ENCODE measurements at regions not wholly inside any gene's neighbourhood (a gene's known extent, or its start where the extent isn't known, plus 50 kb on each side); places are given as distances from the start of the nearest gene placed in this dataset.
"Not testable (repeated sequence)": the region's sequence is repeated elsewhere in the genome, so short reads cannot be mapped to it uniquely, and the experiment has no call there.

DNA sequence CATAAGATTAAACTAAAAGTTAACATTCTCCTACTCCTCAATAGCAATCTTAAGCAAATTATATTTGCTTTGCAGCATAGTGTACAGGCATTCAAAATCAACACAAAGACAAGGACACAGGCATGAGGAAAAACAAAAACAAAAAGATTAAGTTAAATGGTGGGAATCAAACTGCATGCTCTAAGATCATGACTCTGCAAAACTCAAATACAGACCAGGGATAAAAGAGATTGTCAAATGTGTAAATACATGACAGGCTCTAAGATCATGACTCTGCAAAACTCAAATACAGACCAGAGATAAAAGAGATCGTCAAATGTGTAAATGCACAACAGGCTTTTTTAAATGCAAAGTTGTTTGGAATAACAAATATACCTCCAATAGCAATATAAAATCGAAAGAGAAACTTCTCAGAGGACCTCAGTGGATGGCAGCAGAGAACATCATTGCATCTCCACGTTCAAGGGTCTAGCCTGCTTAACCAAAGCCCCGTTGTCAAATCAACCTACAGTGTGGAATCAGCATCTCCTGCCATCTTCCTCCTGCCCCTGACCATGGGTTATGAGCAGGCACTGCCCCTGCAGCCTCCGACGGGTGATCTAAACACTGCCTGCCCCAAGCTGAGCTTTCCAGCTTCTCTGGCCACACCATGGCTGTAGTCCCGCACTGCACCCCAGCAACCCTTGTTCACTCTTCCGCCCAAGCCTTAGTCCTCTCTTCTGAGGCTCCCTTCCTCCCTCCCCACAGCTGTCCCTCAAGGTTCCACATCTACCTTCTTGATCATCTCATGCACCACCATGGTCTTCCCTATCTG, 446.1 kb downstream of the SOX9 start:
- DNase-seq: no peak

DNA sequence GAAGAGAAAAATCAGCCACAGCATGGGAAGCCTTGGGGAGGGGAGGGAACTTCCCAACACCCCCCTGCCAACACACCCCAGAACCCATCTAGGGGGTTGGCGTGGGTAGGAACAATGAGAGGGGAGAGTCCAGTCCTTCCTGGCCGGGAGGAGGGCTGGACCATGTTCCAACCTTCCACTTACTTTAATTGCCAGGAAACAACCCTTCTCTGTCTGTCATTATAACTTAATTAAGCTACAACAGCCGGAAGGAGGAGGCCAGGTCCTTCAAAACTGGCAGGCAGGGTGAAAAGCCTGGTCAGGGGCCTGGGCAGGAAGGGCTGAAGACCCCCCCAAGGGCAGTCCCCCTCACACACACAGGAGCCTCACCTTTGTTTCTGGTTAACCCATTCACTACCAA, 447.0 kb downstream of the SOX9 start:
- DNase-seq: no peak

- DNase-seq: no peak
Observed at GRCh38 chr17:72569148-72569946, 448.5 kb downstream of the SOX9 start.

DNA sequence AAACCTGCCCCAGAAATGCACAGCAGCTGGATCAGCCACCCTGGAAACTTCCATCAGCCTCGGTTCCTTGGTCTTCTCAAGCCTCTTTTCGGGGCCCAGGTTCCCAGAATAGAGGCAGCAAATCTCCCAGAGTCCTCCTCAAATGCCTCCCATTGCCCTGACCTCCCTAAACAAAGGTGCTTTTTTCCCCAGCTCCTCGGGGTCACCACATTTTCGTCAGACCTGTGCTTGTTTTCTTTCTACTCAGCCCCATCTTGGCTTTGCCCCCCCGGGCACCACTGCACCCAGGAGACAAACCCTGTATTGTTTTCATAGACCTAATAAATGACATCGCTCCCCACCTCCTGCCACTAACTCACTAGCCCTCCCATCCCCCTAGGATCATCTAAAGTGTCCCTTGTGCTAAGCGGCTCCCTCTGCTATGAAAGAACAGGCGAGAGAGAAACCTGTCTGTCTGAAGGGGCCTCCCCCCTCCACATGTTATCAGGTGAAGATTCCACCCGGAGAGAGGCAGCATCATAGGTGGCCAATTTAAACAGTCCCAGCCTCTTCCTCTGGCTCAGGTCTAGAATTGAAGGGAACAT, 451.1 kb downstream of the SOX9 start:
- no peak for DNase-seq

- DNase-seq: no peak
Observed at GRCh38 chr17:72572604-72573491, 452.0 kb downstream of the SOX9 start.

DNA sequence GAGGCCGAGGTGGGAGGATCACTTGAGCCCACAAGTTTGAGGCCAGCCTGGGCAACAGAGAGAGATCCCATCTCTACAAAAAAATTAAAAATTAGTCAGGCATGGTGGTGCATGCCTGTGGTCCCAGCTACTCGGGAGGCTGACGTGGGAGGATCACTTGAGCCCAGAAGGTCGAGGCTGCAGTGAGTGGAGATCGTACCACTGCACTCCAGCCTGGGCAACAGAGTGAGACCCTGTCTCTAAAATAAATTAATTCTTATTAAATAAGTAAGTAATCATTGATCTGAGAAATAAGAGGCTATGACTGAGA, 452.6 kb downstream of the SOX9 start:
- not testable (repeated sequence) for DNase-seq

GRCh38 chr17:72574675-72575510, 454.1 kb downstream of the SOX9 start:
- DNase-seq: no peak

DNA sequence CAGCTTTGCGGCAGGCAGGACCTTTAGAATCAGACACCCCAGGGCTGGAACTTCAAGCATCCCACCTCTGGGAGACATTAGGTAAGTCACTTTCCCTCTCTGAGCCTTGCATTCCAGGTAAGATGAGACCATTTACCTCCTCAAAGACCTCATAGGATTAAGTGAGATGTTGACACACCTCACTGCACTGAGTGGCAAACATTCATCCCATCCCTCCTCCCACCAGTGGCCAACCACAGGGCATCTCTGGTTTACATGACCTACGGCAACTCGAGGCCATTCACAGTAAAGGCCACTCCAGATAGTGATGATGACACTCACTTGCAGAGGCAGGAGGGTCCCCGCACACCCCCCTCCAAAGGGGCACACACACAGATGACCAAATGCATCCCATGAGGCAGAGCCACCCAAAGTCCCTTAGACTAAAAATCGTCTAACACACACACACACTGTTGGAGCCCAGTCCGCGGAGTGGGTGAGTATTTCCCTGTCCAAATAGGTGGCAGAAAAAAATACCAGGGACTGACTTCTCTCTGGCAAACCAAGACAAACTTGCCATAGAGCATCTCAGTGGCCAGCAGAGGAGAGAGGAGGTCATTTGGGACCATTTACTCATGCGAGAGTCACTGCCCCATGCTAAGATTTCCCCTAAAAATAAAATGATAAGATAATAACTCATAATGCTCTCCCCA, 454.9 kb downstream of the SOX9 start:
- DNase-seq: no peak

- DNase-seq: no peak
Observed at GRCh38 chr17:72576289-72576759, 455.5 kb downstream of the SOX9 start.

DNA sequence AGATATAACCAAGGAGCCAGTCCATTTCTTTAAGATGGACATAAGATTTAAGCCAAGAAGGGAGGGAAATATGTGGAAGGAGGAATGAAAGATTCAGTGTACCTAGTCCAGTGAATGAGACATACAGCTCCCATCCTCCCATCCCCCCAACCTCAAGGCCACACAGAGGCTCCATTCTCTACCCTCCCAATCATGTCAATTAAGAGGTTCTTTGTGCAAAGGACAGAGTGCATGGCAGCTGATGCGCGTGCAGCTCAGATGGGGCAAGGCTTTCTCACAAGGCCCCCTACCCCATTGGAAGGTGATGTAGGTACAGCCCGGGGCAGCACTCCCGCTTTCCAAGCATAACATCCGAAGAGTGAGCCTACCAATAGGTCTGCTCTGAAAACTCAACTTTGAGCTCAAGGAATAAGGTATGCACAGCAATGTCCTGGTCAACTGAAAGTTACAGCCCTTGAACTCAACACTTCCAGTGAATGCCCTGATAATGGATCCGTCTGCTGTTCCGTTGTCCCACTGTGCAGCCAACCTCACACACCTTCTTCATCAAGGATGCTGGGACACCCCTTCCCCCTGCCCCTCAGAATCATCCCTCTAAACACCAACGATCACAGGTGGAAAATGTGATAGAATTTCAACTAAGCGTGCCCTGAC, 458.1 kb downstream of the SOX9 start:
- DNase-seq: no peak

DNA sequence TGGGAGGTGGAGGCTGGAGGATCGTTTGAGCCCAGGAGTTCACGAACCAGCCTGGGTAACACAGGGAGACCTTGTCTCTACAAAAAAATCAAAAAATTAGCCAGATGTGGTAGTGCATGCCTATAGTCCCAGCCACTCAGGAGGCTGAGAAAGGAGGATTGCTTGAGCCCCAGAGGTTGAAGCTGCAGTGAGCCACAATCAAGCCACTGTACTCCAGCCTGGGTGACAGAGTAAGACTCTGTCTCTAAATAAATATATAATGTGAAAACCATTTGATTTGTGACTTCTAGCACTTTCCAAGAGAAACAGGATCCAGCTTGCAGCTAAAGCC, 459.1 kb downstream of the SOX9 start:
- DNase-seq: no peak

- no peak for DNase-seq
Observed at GRCh38 chr17:72580321-72581127, 459.7 kb downstream of the SOX9 start.

GRCh38 chr17:72587156-72587555, 466.3 kb downstream of the SOX9 start:
- no peak for DNase-seq

DNA sequence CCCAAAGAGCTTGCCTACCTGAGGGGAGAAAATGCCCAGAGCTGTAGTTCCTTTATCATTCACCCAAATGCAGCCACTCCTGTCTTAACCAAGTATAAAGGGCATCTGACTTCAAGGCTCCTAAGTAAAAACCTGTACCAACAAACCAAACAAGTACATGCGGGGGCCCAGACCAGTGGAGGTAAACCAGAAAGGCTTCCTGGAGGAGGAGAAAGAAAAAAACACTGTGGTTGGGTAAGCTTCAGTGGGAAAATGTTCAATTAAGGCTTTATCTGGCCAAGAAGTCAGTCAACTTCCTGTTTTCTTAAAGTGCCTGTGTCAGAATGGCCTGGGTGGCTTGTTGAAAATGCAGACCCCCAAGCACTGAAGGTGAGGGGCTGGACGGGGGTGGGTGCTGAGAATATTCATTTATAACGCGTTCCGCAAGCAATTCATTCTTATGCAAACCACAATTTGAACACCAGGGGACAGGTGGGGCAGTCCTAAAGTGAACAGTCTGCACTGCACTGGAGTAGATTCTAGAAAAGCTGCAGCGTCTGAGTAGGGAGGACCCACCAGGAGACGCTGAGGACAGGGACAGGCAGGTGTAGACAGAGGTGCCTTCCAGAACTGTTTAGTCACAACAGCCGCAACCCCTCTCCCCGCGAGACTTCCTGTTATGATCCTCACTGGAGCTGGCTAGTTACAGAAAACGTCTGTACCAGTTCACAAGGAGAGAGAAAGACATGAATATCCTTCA, 467.1 kb downstream of the SOX9 start:
- no peak for DNase-seq

DNA sequence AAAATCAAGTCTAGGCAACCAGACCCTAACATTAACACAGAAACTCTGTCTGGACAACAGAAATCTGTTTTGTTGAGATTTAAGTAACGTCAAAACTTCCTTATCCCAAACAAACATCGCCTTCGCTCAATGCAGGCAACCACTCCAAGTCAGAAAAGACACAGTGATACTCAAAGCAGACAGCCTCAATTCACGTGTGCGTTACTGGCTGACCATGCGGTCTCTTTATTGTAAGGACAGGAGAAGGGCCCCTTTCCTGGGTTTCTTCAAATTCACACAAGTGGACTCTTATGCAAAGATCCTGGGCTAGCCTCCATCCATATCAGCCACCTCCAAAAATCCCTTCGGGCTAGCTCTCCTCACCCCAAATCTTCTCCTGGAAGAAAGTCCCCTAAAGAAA, 467.7 kb downstream of the SOX9 start:
- no peak for DNase-seq

GRCh38 chr17:72588961-72589360, 468.1 kb downstream of the SOX9 start:
- DNase-seq: no peak

GRCh38 chr17:72590382-72590781, 469.6 kb downstream of the SOX9 start:
- DNase-seq: no peak

DNA sequence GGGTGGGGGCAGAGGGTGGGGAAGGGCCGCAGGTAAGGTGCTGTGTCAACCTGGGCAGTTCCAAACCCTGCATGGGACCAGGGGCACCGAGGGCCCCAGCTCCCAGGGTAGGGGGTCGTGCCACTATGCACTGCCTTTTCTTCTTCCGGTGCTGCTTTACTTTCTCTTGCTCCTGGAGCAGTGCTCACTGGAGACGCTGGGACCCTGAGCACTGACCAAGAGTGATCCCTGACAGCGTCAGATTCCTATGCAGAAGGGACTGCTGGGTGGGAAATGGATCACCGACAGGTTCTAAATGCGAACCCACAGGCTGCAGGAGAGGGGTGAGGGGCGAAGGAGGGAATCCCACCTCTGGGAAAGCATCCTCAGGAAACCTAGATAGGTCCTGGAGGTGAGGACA, 470.1 kb downstream of the SOX9 start:
- no peak for DNase-seq

All from NCI-H1436 treated with DMSO at 0.1 percent for 48 hours (cell line).